ENCODE measurements at regions not wholly inside any gene's neighbourhood (a gene's known extent, or its start where the extent isn't known, plus 50 kb on each side); places are given as distances from the start of the nearest gene placed in this dataset.

GRCh38 chr5:71862507-71863060 is 143.5 kb downstream of the CARTPT start:
- H3K9me3 ChIP-seq: peaks cover 12% of the 10 kb centered on the region; the same call in 2 of the 3 replicates
- POLR2A ChIA-PET: no interaction called here
- no peak overlapping the region for H3K4me3 ChIP-seq
- ATAC-seq (no peak), DNase-seq (ENCODE audit: low read depth in 1 of 2, low spot score in 1 of 2) (no peak), FAIRE-seq (no peak)
- H3K4me2 ChIP-seq: no peak overlapping the region
- 38% methylated on average over 1 of the region's 1 CpG for WGBS (ENCODE audit: missing lambda C conversion rate)
- H3K4me1 ChIP-seq: peaks cover 16% of the 10 kb centered on the region
- no peak overlapping the region for H3K27ac ChIP-seq
- CTCF ChIA-PET: interaction anchor here (0.7 to 1.1 kb wide), 2 partner anchors 303 to 446 kb away, joined by 3 to 4 read pairs; no protein-coding TSS in a partner anchor
- no peak for TF ChIP-seq ATOH8 (CRISPR knock-in tag; IDR thresholded peaks at IDR 0.05; ENCODE audit: low read depth)
- no peak for TF ChIP-seq JUNB (IDR thresholded peaks at IDR 0.05)
- no peak for TF ChIP-seq FOSL2 (IDR thresholded peaks at IDR 0.05)
- TF ChIP-seq FOSL2 (CRISPR knock-in tag; IDR thresholded peaks at IDR 0.05): no peak
- TF ChIP-seq HDAC2 (IDR thresholded peaks at IDR 0.05): no peak

GRCh38 chr5:71864730-71865601 is 145.9 kb downstream of the CARTPT start:
- Histone ChIP-seq H3K4me2 (peak overlapping the region; percentile 71), H3K4me3 (no peak overlapping the region), H3K27ac (peak overlapping the region; percentile 56 to 64), H3K9me3 (peaks cover 12% of the 10 kb centered on the region; the same call in 2 of the 3 replicates), H3K4me1 (peaks cover 16% of the 10 kb centered on the region)
- FAIRE-seq (peak; percentile 65), ATAC-seq (peak; percentile 82 to 93), DNase-seq (ENCODE audit: low read depth in 1 of 2, low spot score in 1 of 2) (peak in 1 of 2 experiments; percentile 53)
- TF ChIP-seq PBX3 (IDR thresholded peaks at IDR 0.05): no peak
- 0 out of 2 replicates have a peak, but pooled peaks have one; percentile 20 for TF ChIP-seq FOSL2 (IDR thresholded peaks at IDR 0.05)
- no peak for TF ChIP-seq FOSL2 (CRISPR knock-in tag; IDR thresholded peaks at IDR 0.05)
- TF ChIP-seq JUNB (IDR thresholded peaks at IDR 0.05): 0 out of 2 replicates have a peak, but pooled peaks have one; percentile 30
- no peak for TF ChIP-seq CBX8 (IDR thresholded peaks at IDR 0.05)
- TF ChIP-seq RCOR1 (IDR thresholded peaks at IDR 0.05; ENCODE audit: low read depth, low read length): no peak
- TF ChIP-seq CTCF (IDR thresholded peaks at IDR 0.05): no peak
- TF ChIP-seq MAZ (IDR thresholded peaks at IDR 0.05; ENCODE audit: borderline replicate concordance, low read depth, low read length): no peak
- no peak for TF ChIP-seq HMGXB4 (CRISPR knock-in tag; IDR thresholded peaks at IDR 0.05; ENCODE audit: borderline replicate concordance)
- 18% methylated on average over 8 of the region's 8 CpGs for WGBS (ENCODE audit: missing lambda C conversion rate)
- CTCF ChIA-PET: no interaction called here
- POLR2A ChIA-PET: no interaction called here

GRCh38 chr5:71865665-71866320 is 146.7 kb downstream of the CARTPT start:
- peak overlapping the region; percentile 36 to 64 for H3K27ac ChIP-seq

More at GRCh38 chr5:71865665-71866320, 146.7 kb downstream of the CARTPT start:
- Histone ChIP-seq H3K4me2 (peak overlapping the region; percentile 71), H3K4me1 (peaks cover 16% of the 10 kb centered on the region), H3K4me3 (no peak overlapping the region), H3K9me3 (peaks cover 12% of the 10 kb centered on the region; the same call in 2 of the 3 replicates)
- ChIA-PET CTCF (interaction anchor here (0.6 kb wide), 1 partner anchor 33 kb away, joined by 3 read pairs; no protein-coding TSS in a partner anchor), POLR2A (interaction anchor here (1.0 kb wide), 1 partner anchor 201 kb away, joined by 3 read pairs; no protein-coding TSS in a partner anchor)
- ATAC-seq: peak; percentile 62 to 64
- WGBS (ENCODE audit: missing lambda C conversion rate): 78% methylated on average over 3 of the region's 3 CpGs
- no peak for DNase-seq (ENCODE audit: low read depth in 1 of 2, low spot score in 1 of 2)
- TF ChIP-seq NR3C1 (IDR thresholded peaks at IDR 0.05) (no peak), RFX5 (IDR thresholded peaks at IDR 0.05) (peak; percentile 86)
- no peak for FAIRE-seq

All from A549 (cell line).